ENCODE measurements at regions not wholly inside any gene's neighbourhood (a gene's known extent, or its start where the extent isn't known, plus 50 kb on each side); places are given as distances from the start of the nearest gene placed in this dataset.

- no peak for DNase-seq
Observed at GRCh38 chr12:130104571-130105106, 57.6 kb upstream of the FZD10 start.

- DNase-seq: no peak
Observed at GRCh38 chr12:130109062-130109945, 53.0 kb upstream of the FZD10 start.

GRCh38 chr12:130110914-130111313, 51.4 kb upstream of the FZD10 start:
- DNase-seq: no peak

GRCh38 chr12:130111965-130112496, 50.2 kb upstream of the FZD10 start:
- no peak for DNase-seq

All from effector CD4-positive, alpha-beta T cell (primary cell).